Hematopoietic multipotent progenitor cell (in vitro differentiated cells): ENCODE measurements at regions not wholly inside any gene's neighbourhood (a gene's known extent, or its start where the extent isn't known, plus 50 kb on each side); places are given as distances from the start of the nearest gene placed in this dataset.

Experiments used
- DNase-seq, 3 donors: peaks; one replicate each; pipeline ENCODE4 v3.0.0-alpha.2; 2011 to 2015; ENCODE audit warnings: low read depth in 2 of 3, low spot score in 2 of 3

- DNase-seq, result no peak
These were observed 71.8 kb upstream of the CD180 start for GRCh38 chr5:67268231-67269021.

DNA sequence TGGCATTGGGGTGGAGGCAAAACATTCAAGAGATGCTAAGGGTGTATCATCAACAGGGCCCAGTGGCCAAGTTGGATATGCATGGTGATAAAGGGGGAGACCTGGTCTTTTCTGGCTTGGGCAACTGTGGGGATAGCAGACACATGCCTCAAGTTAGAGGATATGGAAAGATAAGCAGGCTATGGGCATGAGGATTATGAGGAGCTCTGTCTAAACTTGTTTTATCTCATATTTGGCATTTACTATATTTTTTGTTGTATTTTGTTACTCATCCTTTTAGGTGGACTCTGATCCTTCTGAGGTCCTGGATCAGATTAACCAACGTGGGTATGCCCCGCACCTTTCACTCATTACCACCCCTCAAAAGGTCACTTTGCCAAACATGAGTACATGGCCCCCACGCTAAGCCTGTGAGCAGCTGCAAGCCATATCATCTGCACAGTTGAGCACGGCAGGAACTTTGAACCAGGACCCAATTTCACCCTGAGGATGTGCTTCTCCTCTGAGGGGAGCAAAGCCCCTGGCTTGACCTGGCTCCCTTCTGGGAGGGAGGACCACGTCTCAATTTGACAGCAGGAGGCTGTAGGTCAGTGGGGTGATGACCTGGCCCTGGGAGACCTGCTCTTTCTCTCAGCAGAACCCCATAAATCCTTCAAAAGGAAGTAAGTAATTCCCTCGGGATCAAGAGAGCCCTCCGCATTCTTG is 71.1 kb upstream of the CD180 start:
- no peak for DNase-seq

DNA sequence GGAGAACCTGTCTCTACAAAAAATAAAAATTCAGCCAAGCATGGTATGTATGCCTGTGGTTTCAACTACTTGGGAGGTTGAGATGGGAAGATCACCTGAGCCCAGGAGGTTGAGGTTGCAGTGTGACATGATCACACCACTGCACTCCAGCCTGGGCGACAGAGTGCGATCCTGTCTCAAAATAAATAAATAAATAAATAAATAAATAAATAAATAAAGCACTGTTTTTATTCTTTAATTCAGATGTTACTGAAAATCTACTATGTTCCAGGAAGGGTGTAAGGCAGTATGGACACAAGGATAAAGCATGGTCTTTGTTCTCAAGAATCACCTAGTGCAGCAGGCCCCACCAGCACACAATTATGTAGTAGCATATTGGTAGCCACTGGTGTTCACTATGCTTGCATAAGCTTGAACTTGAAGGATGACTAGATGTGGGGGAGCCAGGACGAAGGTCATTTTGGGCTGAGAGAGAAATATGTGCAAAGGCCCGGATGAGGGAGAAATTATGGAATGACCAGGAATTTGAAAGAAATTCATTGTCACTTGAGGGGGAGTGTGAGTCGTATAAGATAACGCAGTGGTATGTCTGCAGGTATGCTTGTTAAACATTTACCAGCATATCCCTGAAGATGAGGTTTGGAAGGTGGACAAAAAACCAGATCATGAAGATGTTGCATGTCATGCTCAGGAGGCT is 70.2 kb upstream of the CD180 start:
- no peak for DNase-seq

DNA sequence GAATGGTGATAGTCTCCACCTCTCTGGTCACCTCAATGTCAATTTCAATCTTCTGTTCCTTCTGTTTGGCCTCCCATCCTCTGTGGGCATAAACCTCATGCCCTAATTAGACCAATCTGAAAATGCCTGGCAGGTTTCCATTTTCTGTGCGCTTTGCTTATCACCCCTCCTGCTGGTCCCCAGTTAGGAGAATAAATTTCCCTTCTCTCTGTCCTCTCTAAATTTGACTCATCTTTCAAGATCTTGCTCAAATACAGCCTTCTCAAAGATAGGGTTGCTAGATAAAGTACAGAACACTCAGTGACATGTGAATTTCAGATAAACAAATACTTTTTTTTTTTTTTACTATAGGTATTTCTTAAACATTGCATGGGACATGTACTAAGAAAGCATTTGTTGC is 69.4 kb upstream of the CD180 start:
- no peak for DNase-seq

DNA sequence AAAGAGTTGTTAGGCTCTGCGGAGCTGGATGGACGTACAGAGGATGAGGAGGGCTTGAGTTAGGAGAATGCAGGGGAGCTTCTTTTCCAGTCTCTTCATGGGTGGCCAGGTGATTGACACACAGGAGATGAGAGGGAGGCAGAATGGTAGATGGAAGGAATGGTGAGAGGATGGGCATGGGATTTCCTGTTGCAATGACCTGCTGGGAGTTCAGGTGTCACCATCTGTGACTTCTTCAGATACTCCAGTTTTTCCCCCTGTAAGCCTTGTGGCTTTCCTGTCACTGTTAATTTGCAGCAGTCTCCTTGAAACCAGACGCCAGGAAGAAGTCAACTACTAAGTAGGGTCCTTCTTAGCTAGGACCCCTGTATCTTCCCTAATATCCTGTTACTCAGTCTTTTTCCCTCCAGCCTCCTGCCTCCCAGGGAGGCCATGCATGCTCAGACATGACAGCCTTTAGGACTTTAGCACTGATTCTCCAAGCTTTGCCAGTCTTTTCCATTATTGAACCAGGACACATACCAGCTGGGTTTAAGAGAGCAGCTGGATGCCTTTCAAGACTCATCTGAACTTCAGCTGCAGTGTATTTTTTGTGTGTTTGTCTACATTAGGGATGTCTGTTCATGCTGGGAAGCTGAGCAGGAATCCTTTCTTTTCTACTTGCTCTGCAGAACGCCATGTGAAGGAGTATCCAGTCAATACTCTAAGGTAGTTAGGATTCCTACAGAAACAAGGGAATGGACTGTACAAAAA is 67.2 kb upstream of the CD180 start:
- no peak for DNase-seq

DNA sequence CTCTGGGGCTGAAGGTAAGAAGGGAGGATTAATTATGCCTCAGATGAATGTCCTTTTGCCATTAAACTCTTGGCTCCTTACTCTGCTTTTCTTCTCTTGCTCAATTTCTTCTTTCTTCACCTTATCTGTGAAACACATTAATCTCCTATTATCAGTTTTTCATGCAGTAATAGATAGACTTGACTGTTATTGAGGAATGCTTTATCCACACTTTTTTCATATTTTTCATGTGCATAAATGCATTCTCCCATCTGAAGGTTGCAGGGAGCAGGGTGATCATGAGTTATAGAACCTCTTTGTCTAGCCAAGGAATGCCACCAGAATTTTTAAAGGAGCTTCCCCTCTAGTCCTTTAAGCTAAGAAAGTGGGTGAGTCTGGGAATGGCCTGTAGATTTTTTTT is 66.4 kb upstream of the CD180 start:
- DNase-seq, result no peak

GRCh38 chr5:67262206-67262605 is 65.6 kb upstream of the CD180 start:
- no peak for DNase-seq

DNA sequence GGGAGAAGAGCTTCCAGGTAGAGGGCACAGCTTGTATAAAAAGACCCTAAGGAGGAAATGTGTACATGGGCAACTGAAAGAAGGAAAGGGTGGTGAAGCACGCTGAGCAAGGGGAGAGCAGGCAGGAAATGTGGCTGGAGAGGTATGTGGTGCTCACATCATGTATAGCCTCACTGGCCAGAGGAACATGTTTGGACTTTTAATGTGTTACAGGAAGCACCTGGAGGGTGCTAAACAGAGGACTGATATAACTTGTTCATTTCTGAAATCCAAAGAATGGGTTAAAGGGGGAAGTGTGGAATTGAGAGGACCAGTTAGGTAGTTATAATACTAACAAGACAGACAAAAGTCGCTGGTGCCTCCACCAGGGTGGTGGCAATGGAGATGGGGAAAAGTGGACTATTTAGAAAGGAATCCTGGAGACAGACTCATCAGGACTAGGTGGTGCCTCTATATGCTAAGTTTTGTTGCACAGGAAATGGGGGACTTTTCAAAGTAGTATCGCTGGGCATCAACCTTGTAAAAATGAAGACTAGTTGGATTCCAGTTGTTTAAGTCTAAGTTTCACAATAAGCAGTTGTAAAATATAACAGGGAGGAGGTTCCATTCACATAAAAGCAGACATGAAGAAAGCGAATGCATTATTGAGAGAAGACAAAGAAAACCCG is 63.1 kb upstream of the CD180 start:
- no peak for DNase-seq

DNA sequence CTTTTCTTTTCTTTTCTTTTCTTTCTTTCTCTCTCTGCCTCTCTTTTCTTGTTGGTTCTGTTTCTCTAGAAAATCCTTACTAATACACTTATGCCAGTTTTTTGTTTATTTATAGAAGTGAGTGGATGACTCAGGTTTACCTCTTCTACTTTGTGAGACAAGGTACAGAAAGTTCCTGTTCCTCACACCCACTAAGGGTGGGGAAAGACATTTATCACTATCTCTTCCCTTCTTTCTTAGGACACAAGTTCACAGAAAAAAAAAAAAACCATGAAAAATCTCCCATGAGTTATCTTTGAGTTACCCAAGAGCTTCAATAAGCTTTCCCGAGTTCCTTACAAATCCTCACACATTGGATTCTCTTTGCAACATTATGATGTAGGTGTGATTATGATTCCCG is 60.9 kb upstream of the CD180 start:
- no peak for DNase-seq

GRCh38 chr5:67257077-67257476 is 60.5 kb upstream of the CD180 start:
- DNase-seq, result no peak

DNA sequence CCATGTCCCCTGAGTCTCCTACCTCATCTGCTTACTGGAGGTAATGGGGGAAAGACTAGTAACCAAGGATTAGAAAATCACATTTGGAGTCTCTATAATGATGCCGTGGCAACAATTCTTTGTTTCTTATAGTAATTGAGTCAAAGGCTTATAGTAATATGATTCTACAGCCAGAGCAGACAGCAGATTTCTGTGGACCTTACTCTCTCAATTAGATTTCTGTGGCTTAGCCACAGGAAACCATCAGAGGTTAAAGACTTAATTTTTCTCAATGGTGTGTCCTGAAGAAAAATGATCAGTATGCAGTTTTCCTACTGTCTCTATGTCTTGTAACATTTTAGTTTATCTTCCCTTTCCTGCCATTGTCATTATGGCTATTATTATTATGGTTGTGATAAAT is 59.3 kb upstream of the CD180 start:
- no peak for DNase-seq

DNA sequence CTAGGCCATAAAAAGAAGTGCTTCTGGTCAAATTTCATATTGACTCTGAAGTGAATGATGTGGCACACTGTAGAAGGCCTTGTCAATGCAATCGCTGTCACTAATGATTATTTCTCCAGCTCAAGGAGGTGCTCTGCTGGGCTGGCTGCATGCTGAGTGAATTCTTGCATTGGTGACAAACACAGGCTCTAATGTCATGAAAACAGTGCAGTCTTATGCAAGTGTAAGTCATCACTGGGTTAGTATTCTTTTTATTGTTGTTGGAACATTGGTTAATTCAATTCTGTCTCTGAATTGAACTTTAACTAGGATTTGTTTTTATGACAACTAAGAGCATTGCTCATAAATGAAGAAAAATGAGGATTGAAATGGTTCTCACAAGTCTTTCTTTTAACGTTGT is 57.3 kb upstream of the CD180 start:
- no peak for DNase-seq

GRCh38 chr5:67249590-67249895 is 52.9 kb upstream of the CD180 start:
- DNase-seq, result peak in 1 of 3 donors; percentile 32

DNA sequence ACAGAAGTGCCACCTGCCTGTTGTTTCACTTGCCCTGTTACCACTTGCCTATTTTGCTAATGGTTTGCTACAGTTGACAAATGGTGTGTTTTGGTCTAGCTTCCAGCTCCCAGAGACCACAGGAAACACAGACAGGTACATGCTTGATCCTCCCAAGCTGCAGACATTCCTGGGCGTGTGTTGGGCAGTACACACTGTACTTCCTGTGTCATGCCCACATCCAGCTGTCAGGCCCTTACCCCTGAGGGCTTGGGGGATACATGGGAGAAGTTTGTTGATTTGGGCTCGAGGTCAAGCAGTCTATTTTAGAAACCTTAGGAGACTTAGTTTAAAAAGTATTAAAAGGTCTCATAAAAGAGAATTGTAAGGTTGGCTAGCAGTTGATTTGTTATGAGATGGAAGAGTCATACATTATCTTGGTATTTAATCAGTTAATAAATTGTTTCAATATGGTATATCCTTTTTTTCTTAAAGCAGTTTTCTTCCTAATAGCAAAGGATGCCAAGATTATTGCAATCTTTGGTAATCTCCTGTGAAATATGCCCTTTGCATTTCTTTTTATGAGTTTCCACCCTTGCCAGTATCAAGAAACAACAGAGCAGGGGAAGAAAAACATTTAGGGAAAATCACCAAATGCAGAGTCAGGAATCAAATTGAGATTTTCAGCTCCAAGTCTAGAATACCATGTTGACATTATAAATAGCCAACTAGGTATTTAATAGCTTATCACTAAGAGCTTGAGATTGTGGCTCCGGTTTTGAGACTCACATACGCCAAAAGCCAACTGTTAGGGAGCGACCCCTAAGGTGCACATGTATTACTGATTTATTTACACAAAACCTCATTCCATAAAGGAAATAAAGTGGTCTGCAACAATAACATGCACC is 52.3 kb upstream of the CD180 start:
- DNase-seq, result no peak

GRCh38 chr5:67246546-67247268 is 50.1 kb upstream of the CD180 start:
- no peak for DNase-seq
